GM21367 (cell line): ENCODE measurements at regions not wholly inside any gene's neighbourhood (a gene's known extent, or its start where the extent isn't known, plus 50 kb on each side); places are given as distances from the start of the nearest gene placed in this dataset.
A peak's percentile ranks its signal among the peaks of the same experiment; 100 is the strongest.

Source experiments
- ATAC-seq: cut with Tn5 transposase; IDR thresholded peaks from one replicate; pipeline ENCODE4 v1.9.1; 2021; ENCODE audit not compliant: unreplicated experiment

- ATAC-seq, result no peak
These were observed 54.8 kb downstream of the CCDC71L start for GRCh38 chr7:106606120-106606519.

- no peak for ATAC-seq
These were observed 56.0 kb downstream of the CCDC71L start for GRCh38 chr7:106604971-106605370.

- no peak for ATAC-seq
These were observed 56.5 kb downstream of the CCDC71L start for GRCh38 chr7:106604303-106604924.

GRCh38 chr7:106603346-106603745 lies 57.6 kb downstream of the CCDC71L start:
- no peak for ATAC-seq

- no peak for ATAC-seq
These were observed 58.9 kb downstream of the CCDC71L start for GRCh38 chr7:106602062-106602461.

- ATAC-seq, result no peak
These were observed 60.2 kb downstream of the CCDC71L start for GRCh38 chr7:106600569-106601373.

- ATAC-seq, result no peak
These were observed 61.6 kb downstream of the CCDC71L start for GRCh38 chr7:106599343-106599698.

- peak; percentile 98 for ATAC-seq
These were observed 62.2 kb downstream of the CCDC71L start for GRCh38 chr7:106598663-106599342.

- no peak for ATAC-seq
These were observed 63.0 kb downstream of the CCDC71L start for GRCh38 chr7:106597751-106598546.

- ATAC-seq, result no peak
These were observed 63.9 kb downstream of the CCDC71L start for GRCh38 chr7:106597014-106597413.

GRCh38 chr7:106595922-106596321 lies 65.0 kb downstream of the CCDC71L start:
- ATAC-seq, result no peak

GRCh38 chr7:106593028-106593417 lies 67.9 kb downstream of the CCDC71L start:
- no peak for ATAC-seq

- no peak for ATAC-seq
These were observed 68.5 kb downstream of the CCDC71L start for GRCh38 chr7:106592282-106593027.

GRCh38 chr7:106591146-106591545 lies 69.8 kb downstream of the CCDC71L start:
- ATAC-seq, result no peak

- ATAC-seq, result no peak
These were observed 70.6 kb downstream of the CCDC71L start for GRCh38 chr7:106590209-106590816.

- ATAC-seq, result no peak
These were observed 71.6 kb downstream of the CCDC71L start for GRCh38 chr7:106589198-106589879.

- no peak for ATAC-seq
These were observed 72.3 kb downstream of the CCDC71L start for GRCh38 chr7:106588422-106589197.

- no peak for ATAC-seq
These were observed 75.8 kb downstream of the CCDC71L start for GRCh38 chr7:106584914-106585759.
